ENCODE measurements at regions not wholly inside any gene's neighbourhood (a gene's known extent, or its start where the extent isn't known, plus 50 kb on each side); places are given as distances from the start of the nearest gene placed in this dataset.

GRCh38 chr2:2570360-2570759 lies 239.3 kb upstream of the MYT1L start:
- WGBS, 2 donors = 90 to 91% methylated on average over 11 of the region's 11 CpGs
- Histone ChIP-seq H3K27me3 (no peaks in the 10 kb centered on the region), H3K4me1 (no peaks in the 10 kb centered on the region), H3K27ac (no peak overlapping the region), H3K9me3 (no peaks in the 10 kb centered on the region), H3K4me3 (no peak overlapping the region), H3K36me3 (no peaks in the 10 kb centered on the region)
- TF ChIP-seq POLR2A (IDR thresholded peaks at IDR 0.05) = no peak
- TF ChIP-seq CTCF (IDR thresholded peaks at IDR 0.05) = no peak
- no peak for TF ChIP-seq EP300 (IDR thresholded peaks at IDR 0.05)
- no peak for TF ChIP-seq POLR2AphosphoS5 (IDR thresholded peaks at IDR 0.05)
- DNase-seq (no peak), ATAC-seq (ENCODE audit: low FRiP score in 2 of 2) (no peak)

- no peak for DNase-seq
- H3K36me3 ChIP-seq = no peaks in the 10 kb centered on the region
- H3K27ac ChIP-seq = no peak overlapping the region
- no peaks in the 10 kb centered on the region for H3K27me3 ChIP-seq
- TF ChIP-seq POLR2AphosphoS5 (IDR thresholded peaks at IDR 0.05) (no peak), POLR2A (IDR thresholded peaks at IDR 0.05) (no peak), EP300 (IDR thresholded peaks at IDR 0.05) (no peak), CTCF (IDR thresholded peaks at IDR 0.05) (no peak)
- no peaks in the 10 kb centered on the region for H3K9me3 ChIP-seq
- H3K4me1 ChIP-seq = no peaks in the 10 kb centered on the region
- no peak overlapping the region for H3K4me3 ChIP-seq
- ATAC-seq (ENCODE audit: low FRiP score in 2 of 2) = no peak
- WGBS, 2 donors = 63 to 74% methylated on average over 4 of the region's 4 CpGs
These were observed 238.8 kb upstream of the MYT1L start for GRCh38 chr2:2569836-2570235.

GRCh38 chr2:2569306-2569705 lies 238.2 kb upstream of the MYT1L start:
- no peak for DNase-seq
- 88 to 94% methylated on average over 10 to 11 of the region's 11 CpGs for WGBS, 2 donors

GRCh38 chr2:2568411-2568810 lies 237.3 kb upstream of the MYT1L start:
- ATAC-seq (ENCODE audit: low FRiP score in 2 of 2) (no peak), DNase-seq (no peak)
- H3K9me3 ChIP-seq = no peaks in the 10 kb centered on the region
- no peak overlapping the region for H3K27ac ChIP-seq
- H3K4me1 ChIP-seq = no peaks in the 10 kb centered on the region
- TF ChIP-seq POLR2A (IDR thresholded peaks at IDR 0.05) = no peak
- no peaks in the 10 kb centered on the region for H3K27me3 ChIP-seq
- no peaks in the 10 kb centered on the region for H3K36me3 ChIP-seq
- H3K4me3 ChIP-seq = no peak overlapping the region
- WGBS, 2 donors = 80 to 96% methylated on average over 9 of the region's 9 CpGs

More at GRCh38 chr2:2569306-2569705, 238.2 kb upstream of the MYT1L start:
- TF ChIP-seq CTCF (IDR thresholded peaks at IDR 0.05) (no peak), POLR2AphosphoS5 (IDR thresholded peaks at IDR 0.05) (no peak), POLR2A (IDR thresholded peaks at IDR 0.05) (no peak), EP300 (IDR thresholded peaks at IDR 0.05) (no peak)
- Histone ChIP-seq H3K4me3 (no peak overlapping the region), H3K4me1 (no peaks in the 10 kb centered on the region), H3K27me3 (no peaks in the 10 kb centered on the region), H3K36me3 (no peaks in the 10 kb centered on the region), H3K9me3 (no peaks in the 10 kb centered on the region), H3K27ac (no peak overlapping the region)
- no peak for ATAC-seq (ENCODE audit: low FRiP score in 2 of 2)

- no peak overlapping the region for H3K27ac ChIP-seq
- no peaks in the 10 kb centered on the region for H3K9me3 ChIP-seq
- DNase-seq (no peak), ATAC-seq (ENCODE audit: low FRiP score in 2 of 2) (no peak)
- no peaks in the 10 kb centered on the region for H3K36me3 ChIP-seq
- TF ChIP-seq CTCF (IDR thresholded peaks at IDR 0.05) = no peak
- TF ChIP-seq POLR2AphosphoS5 (IDR thresholded peaks at IDR 0.05) = no peak
- no peak for TF ChIP-seq EP300 (IDR thresholded peaks at IDR 0.05)
- TF ChIP-seq POLR2A (IDR thresholded peaks at IDR 0.05) = no peak
- WGBS, 2 donors = 70 to 86% methylated on average over 14 to 15 of the region's 15 CpGs
- no peak overlapping the region for H3K4me3 ChIP-seq
- H3K27me3 ChIP-seq = no peaks in the 10 kb centered on the region
- H3K4me1 ChIP-seq = no peaks in the 10 kb centered on the region
These were observed 236.7 kb upstream of the MYT1L start for GRCh38 chr2:2567776-2568175.
